Activated CD4-positive, CD25-positive, alpha-beta regulatory T cell treated with anti-CD3 and anti-CD28 coated beads, Interleukin-2, amount 50 U/mL, for 24 hours (primary cell): ENCODE measurements at regions not wholly inside any gene's neighbourhood (a gene's known extent, or its start where the extent isn't known, plus 50 kb on each side); places are given as distances from the start of the nearest gene placed in this dataset.
"Not testable (repeated sequence)": the region's sequence is repeated elsewhere in the genome, so short reads cannot be mapped to it uniquely, and the experiment has no call there.

Source experiments
- ATAC-seq, 2 donors: fragments of 150-1000 bp; cut with Tn5 transposase; one replicate each; pipeline ENCODE4 v1.10.0; 2021; ENCODE audit warnings: mild to moderate bottlenecking in 1 of 2, moderate library complexity in 1 of 2

DNA sequence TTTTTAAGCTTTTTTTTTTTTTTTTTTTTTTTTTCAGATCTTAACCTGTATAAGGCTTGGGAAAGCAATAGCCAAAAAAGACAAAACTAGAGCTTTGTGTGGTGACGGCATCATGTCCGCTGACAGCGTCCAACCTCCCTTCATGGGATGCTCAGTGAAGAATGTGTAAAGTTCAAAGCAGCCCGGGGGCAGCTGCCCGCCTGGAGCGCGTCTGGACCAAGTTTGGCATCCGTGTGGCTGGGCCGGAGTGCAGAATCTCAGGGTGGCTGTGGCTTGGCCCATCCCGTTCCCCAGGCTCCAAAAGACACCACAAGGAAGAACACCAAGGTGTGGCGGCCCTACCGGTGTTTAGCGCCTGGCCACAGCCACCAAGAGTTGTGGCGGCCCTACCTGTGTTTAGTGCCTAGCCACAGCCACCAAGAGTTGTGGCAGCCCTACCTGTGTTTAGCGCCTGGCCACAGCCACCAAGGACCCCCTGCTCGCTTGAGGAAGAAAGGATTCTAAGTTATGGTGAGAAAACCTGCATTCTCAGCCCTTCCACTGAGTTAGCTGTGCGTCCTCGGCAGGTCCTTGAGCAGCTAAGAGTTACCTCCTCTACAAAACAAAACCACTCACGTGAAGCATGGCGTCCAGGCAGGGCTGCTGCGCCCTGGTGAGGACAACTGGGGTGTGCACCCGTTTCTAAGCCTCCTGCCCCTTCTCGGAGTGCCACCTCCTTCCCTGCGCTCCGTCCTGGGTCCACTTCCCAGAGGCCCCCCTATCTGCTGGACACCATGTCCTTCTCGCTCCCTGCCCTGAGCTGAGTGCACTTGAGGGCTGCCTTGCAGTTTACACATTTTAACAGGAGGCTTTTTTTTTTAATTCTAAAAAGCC lies 103.6 kb upstream of the SALL3 start:
- ATAC-seq: no peak

DNA sequence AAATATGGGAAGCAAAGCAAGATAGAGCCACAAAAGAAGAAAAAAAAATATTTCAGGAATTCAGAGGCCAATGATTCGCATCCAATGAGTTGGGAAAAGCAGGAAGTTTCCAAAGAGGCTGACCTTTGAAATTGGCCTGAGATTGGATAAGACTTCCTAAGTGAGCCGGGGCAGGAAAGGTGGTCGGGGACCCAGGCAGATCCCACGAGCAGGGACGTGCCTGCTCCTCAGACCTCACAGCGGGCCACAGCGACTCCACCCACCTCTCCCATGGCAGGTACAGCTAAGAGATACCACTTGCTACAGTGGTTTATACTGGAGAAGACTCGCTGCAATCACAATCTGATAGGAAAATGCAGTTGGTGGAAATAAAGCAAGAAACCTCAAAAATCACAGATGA lies 102.8 kb upstream of the SALL3 start:
- ATAC-seq: no peak

DNA sequence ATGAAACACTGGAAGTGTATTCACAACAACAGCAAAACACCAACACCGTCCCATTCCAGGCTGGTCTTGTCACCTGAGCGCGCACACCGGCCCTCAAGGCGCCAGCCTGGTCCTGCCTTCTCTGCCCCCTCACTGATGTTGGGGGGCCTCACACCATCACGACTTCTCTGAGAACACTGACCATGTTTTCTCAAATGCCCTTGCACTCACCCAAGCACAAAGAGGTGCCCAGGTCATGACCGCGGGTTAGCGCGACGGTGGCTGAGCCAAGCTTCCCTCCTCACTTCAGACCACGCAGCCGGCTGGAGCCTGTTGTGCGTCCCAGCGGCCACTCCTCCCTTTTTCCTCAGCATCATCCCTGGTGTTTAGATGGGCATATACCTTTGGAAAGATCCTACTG lies 101.3 kb upstream of the SALL3 start:
- ATAC-seq: no peak

GRCh38 chr18:78879072-78879883 lies 100.3 kb upstream of the SALL3 start:
- not testable (repeated sequence) for ATAC-seq

DNA sequence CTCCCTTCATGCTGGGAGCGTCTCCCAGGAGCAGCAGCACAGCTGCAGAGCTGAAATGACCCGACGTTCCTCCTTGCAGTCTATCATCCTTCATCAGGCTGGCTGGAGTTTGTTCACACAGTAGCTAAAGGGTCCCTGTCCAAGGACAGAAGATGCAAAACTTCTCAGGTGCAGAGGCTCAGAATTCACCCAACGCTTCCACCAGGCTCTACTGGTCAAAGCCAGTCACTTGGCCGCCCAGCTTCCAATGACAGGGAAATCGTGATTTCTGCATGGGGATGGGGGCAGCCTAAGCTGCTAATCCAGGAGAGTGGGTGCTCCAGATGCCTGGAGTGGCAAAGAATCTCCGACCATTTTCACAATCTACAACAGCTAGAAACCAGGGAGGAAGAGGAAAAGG lies 97.0 kb upstream of the SALL3 start:
- ATAC-seq: no peak

- ATAC-seq: no peak
These were observed 96.1 kb upstream of the SALL3 start for GRCh38 chr18:78883501-78883900.

- ATAC-seq: no peak
These were observed 95.1 kb upstream of the SALL3 start for GRCh38 chr18:78884502-78884901.

DNA sequence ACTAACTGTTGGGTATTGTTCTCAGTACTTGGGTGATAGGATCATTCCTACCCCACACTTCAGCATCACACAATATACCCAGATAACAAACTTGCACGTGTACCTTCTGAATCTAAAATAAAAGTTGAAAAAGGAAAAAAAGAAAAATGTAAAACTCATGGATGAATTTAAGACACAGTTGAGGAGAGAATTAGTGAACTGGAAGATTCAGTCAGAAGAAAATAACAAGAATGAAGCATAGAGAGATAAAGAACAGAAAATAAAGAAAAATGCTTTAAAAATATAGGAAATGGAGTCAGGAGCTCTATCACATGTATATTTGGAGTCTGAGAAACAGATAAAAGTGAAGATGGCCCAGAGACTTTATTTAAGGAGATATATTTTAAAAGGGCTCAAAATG lies 90.4 kb upstream of the SALL3 start:
- no peak for ATAC-seq

DNA sequence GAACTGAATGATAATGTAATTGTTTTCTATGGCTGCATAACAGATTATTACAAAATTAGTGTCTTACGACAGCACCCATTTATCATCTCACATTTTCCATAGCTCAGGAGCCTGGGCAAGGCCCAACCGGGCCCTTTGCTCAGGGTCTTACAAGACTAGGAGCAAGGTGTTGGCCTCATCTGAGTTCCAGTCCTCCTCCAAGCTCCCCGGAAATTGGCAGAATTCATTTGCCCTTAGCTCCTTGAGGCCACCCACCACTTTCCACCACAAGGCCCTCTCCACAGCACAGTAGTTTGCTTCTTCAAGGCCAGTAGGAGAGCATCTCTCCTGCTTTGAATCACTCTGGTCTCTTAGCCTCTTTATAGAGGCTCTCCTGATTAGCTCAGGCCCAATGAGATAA lies 89.2 kb upstream of the SALL3 start:
- ATAC-seq: no peak

DNA sequence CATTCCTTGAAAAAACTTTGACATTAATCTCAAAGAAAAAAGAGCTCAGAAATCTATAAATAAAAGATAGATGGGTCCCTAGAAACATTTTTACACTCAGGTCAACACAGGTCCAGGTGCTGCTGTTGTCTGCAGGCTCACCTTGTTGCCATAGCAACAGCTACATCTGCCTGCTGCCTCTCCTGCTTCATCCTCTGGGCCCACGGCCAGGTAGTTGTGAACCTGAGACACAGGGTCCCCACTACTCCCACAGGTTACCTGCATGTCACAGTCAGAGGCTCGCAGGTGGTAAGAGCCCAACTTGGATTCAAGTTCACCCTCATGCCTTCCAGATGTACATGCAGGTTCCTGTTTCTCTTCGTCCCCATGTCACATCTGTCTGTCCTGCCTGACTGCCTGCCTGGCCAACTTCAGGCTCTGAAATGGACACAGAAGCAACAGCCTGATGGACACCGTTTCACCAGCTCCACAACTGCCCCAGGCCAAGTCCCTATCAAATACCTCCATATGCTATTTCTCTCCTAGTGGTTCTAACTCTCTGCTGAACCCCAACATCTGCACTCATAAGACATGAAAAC lies 88.3 kb upstream of the SALL3 start:
- no peak for ATAC-seq

DNA sequence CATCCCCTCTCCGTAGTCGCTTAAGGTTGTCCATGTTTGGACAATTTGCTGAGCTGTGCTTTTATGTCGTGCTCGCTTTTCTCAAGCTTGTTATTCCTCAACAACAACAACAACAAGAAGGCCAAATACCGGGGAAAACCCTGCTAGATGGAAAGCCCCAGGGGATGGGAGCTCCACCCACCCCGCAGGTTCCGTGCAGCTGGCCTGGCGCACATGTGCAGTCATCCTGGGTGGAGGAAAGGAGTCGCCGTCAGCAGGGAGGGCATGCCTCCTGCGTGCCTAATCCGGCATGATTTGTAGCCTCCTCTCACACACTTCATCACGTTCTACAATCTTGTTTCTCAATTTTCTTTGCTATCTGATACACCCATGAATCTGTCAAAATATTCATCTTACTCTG lies 87.4 kb upstream of the SALL3 start:
- no peak for ATAC-seq

DNA sequence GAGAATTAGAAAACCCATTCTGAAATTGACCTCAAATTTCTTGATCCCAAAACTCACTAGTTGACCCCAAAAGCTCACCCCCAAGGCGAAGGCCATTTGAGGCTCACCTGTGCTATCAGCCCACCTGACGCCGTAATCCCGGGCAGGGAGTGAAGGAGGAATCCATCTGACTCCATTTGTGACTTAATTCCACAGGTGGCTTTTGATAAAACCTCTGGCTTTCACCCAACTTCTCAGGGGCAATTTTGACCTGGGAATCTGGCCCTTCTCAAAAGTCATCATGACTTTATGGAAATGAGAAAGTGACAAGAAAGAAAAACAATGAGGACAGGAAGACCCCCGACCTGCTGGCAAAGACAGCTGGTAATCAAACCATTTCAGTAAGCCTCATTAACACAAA lies 86.9 kb upstream of the SALL3 start:
- no peak for ATAC-seq

- no peak for ATAC-seq
These were observed 86.2 kb upstream of the SALL3 start for GRCh38 chr18:78893281-78894032.

GRCh38 chr18:78894033-78894305 lies 85.6 kb upstream of the SALL3 start:
- no peak for ATAC-seq

- ATAC-seq: no peak
These were observed 84.2 kb upstream of the SALL3 start for GRCh38 chr18:78895207-78896001.

DNA sequence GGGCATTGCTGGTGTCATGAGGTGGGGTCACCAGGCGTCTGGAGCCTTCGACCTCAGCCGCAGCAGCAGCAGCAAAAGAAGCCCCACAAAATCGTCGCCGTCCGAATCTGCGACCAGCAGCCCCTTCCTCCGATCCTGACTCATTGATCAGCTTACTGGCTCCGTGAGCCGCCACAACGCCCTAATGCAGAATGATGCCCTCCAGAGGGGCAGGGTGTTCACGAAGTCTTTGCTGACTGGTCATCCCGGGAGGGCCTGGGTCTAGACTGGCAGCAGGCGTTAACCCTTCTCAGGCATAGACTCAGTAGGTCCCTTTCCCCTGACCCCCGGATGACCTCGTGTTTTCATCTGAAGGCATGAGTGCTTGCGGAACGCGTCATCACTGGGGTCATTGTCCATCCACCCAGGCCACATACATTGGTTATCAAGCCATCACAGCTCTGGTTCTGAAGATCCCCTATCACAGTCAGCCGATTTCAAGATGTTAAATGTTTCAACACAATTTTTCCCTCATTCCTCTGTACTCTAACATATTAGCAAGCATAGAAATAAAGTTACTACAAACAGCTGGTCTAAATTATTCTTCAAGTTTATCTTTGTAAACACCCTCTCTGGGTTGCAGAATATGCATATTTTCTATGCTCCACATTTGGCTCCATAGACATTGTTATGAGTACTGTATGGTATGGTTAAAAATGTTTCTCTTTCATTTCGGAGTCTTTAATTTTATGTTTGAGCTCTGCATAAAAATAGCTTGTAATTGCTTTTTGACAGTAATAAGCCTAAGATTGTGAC lies 83.3 kb upstream of the SALL3 start:
- no peak for ATAC-seq

DNA sequence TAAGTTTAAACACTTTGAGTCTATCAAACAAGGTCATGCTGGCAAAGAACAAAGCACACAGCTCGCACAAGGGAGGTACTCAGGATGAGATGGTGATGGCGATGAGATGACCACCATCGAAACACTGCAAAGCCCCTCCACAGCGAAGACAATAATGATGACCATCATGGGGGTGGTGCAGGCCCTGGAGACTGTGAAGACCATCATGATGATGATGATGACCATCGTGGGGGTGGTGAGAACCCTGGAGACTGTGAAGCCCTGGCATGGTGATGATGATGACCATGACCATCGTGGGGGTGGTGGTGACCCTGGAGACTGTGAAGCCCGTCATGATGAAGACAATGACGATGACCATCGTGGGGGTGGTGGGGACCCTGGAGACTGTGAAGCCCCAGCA lies 81.6 kb upstream of the SALL3 start:
- no peak for ATAC-seq

DNA sequence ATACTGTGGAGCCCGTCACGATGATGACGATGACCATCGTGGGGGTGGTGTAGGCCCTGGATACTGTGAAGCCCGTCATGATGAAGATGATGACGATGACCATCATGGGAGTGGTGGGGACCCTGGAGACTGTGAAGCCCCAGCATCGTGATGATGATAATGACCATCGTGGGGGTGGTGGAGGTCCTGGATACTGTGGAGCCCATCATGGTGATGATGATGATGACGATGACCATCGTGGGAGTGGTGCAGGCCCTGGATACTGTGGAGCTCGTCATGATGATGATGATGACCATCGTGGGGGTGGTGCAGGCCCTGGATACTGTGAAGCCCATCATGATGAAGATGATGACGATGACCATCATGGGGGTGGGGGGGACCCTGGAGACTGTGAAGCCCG lies 81.0 kb upstream of the SALL3 start:
- no peak for ATAC-seq

DNA sequence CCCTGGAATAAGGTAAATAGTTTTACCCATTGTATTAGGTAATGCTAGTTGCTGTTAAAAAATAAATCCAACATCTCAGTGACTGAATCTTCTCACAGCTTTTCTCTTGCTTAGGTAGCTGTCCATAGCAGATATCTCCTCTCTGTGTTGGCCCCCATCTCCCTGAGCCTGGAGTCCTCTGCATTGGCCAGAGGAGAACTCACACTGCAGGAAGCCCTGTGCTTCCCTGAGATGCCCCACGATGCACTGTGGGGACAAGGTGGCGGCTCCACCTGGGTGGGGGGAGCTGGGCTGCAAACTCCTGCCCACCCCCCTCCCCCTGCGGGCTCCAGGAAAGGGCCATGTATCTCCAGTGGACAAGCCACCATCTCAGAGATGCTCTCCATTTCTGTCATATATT lies 80.4 kb upstream of the SALL3 start:
- no peak for ATAC-seq

DNA sequence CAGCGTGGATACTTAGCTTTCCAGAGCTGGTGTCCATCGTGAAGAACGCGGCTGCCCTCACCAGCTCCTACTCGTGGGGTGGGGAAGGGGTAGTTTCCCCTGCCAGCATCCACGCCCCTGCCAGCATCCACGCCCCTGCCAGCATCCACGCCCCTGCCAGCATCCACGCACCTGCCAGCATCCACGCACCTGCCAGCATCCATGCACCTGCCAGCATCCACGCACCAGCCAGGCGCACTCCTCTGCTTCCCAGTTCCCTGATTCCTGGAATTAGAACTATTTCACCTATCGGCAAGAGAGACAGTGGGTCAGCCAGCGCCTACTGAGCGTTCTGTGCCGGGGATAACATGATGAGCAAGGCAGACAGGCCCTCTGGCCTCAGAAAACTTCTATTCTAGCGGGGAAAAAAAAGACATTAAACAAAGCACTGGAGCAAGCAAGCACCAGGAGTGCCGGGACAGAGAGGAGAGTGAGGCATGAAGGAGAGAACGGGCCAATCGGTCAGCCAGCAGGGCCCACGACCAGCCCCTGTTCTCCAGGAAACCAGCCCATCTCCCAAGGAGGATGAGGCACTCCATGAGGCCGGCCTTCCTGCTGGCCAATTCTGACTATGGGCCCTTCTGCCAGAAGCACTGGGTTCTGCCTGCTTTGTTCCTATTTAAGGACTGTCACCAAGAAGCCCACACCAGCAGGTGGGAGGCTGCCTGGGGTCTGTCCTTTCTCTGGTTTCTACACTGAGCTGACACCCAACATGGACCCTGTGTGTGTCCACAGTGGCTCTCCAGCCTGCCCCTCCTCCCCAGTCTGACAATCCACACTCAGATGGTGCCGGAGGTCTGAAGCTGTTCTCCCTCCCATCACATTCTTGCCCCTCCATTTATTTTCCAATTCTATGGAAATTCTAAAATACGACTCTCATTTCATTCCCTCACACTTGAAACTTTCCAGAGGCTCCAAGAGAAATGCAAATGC lies 78.4 kb upstream of the SALL3 start:
- ATAC-seq: no peak
